Memory B cell (primary cell): ENCODE measurements at regions not wholly inside any gene's neighbourhood (a gene's known extent, or its start where the extent isn't known, plus 50 kb on each side); places are given as distances from the start of the nearest gene placed in this dataset.

ENCODE experiments used
- ATAC-seq: fragments of 150-1000 bp; cut with Tn5 transposase; 2 replicates; pipeline ENCODE4 v1.10.0; 2021; ENCODE audit warnings: low read depth, mild to moderate bottlenecking, moderate library complexity
- DNase-seq, 2 donors: peaks; one replicate each; pipeline ENCODE4 v3.0.0; 2022; ENCODE audit warnings: low spot score in 2 of 2
- H3K27ac Mint-ChIP-seq: one replicate; pipeline ENCODE4 v1.8.0; 2022; ENCODE audit warnings: mild to moderate bottlenecking, moderate library complexity, mixed read lengths
- H3K27me3 Mint-ChIP-seq: one replicate; pipeline ENCODE4 v1.8.0; 2022; ENCODE audit warnings: mixed read lengths
- H3K36me3 Mint-ChIP-seq: one replicate; pipeline ENCODE4 v1.8.0; 2022; ENCODE audit warnings: mild to moderate bottlenecking, mixed read lengths
- H3K4me1 Mint-ChIP-seq: one replicate; pipeline ENCODE4 v1.8.0; 2022; ENCODE audit warnings: mixed read lengths
- H3K4me3 Mint-ChIP-seq: one replicate; pipeline ENCODE4 v1.8.0; 2022; ENCODE audit warnings: mild to moderate bottlenecking, moderate library complexity, mixed read lengths
- H3K9me3 Mint-ChIP-seq: one replicate; pipeline ENCODE4 v1.8.0; 2022; ENCODE audit warnings: mixed read lengths

DNA sequence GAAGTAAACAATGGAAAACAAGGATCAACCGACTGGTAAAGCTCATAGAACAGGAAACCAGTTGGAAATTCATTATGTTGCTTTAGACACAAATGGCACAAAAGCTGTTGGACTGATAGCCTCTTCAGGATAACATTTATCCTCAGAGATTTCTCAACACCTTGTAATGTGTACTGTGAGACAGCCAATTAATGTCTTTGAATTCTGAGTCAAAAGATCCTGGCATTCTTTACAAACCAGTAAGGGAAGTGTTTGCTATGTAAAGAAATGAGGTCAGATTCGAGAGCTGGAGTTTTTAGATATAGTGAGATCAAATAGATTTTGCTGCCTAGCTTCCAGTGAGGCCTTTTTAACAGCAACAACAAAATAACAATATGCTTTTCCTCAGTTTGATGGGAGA is 439.2 kb downstream of the C6orf118 start:
- ATAC-seq: no peak
- Mint-ChIP-seq H3K4me1 (no peaks in the 10 kb centered on the region), H3K27ac (no peak overlapping the region), H3K36me3 (no peaks in the 10 kb centered on the region), H3K27me3 (no peaks in the 10 kb centered on the region), H3K9me3 (peaks cover 6% of the 10 kb centered on the region), H3K4me3 (no peak overlapping the region)
- DNase-seq: no peak

DNA sequence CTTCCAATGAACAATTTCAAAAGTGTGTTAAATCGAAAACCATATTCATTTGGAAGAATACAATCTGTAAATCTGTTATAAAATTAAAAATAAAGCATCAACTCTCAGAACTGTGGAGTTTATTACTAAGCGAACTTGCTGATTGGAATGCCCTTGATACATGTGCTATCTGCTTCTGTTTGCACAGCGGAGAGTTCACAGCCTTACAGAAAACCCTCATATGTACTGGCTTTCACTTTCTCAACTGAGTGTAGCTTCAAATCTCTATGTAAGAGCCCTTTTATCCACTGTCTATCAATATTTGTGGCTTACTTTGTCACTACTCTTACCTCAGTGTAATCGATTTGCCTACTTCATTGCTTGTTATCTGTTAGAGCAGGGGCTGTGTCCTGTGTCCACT is 447.4 kb downstream of the C6orf118 start:
- peaks cover 6% of the 10 kb centered on the region for H3K9me3 Mint-ChIP-seq
- ATAC-seq: no peak
- no peaks in the 10 kb centered on the region for H3K36me3 Mint-ChIP-seq
- H3K4me3 Mint-ChIP-seq: no peak overlapping the region
- H3K27ac Mint-ChIP-seq: no peak overlapping the region
- no peaks in the 10 kb centered on the region for H3K27me3 Mint-ChIP-seq
- DNase-seq: no peak
- H3K4me1 Mint-ChIP-seq: no peaks in the 10 kb centered on the region

DNA sequence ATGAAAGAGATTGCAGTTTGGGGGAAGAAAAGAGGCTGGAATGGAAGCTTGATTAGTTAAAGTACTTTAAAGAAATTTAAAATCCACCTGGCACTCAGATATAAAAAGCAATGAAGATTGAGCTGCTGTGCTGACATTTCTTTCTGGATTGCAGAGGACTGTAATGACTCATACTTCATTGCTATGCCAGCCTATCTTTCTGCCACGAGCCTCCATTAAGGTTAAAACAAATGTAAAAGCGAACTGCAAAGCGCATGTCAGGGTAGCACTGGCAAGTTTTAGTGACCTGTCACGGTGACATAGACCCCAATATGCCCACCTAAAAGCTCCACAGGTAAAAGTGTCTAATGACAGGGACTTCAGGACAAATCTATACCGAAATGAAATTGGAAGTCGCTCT is 449.6 kb downstream of the C6orf118 start:
- Mint-ChIP-seq H3K27ac (no peak overlapping the region), H3K36me3 (no peaks in the 10 kb centered on the region), H3K4me3 (no peak overlapping the region), H3K9me3 (peaks cover 2% of the 10 kb centered on the region), H3K27me3 (no peaks in the 10 kb centered on the region), H3K4me1 (no peaks in the 10 kb centered on the region)
- DNase-seq: no peak
- no peak for ATAC-seq

DNA sequence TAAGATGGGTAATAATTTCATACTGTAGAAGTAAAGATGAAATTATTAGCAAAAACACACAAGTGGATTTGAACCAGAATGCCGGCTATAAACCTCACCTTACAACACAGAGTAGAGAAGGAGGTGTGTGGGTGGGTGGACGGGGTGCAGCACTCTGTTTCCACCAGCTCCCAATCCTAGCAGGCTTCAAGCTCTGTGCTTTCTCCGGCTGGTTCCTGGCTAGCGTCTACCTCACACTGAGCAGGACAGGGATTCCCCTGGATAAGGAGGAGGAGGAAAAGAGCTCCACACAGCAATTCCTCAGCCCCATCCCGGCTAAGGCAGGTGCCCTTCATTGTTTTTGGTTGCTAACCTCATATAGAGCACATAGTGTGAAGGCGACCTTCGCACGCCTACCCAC is 453.3 kb downstream of the C6orf118 start:
- Mint-ChIP-seq H3K27me3 (no peaks in the 10 kb centered on the region), H3K4me1 (no peaks in the 10 kb centered on the region), H3K36me3 (no peaks in the 10 kb centered on the region), H3K9me3 (no peaks in the 10 kb centered on the region), H3K27ac (no peak overlapping the region), H3K4me3 (no peak overlapping the region)
- DNase-seq (no peak), ATAC-seq (no peak)

DNA sequence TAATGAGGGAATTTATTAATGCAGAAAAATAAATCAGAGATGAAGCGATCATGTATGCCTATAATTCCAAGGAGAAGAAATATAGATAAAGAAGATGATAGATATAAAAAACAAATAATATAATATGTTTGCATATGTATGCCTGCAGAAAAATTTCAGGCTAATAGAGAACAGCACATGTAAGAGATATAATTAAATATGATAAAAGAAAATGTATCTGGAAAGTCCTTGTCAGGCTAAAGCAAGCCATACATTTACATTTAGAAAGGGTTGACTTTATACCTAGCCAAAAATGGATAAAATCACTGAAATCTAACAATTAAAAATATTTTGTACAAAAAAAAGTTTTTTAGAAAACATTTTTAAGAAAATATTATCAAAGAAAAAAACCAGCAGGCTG is 454.1 kb downstream of the C6orf118 start:
- Mint-ChIP-seq H3K9me3 (no peaks in the 10 kb centered on the region), H3K27ac (no peak overlapping the region), H3K4me3 (no peak overlapping the region), H3K27me3 (no peaks in the 10 kb centered on the region), H3K4me1 (no peaks in the 10 kb centered on the region), H3K36me3 (no peaks in the 10 kb centered on the region)
- no peak for ATAC-seq
- no peak for DNase-seq

DNA sequence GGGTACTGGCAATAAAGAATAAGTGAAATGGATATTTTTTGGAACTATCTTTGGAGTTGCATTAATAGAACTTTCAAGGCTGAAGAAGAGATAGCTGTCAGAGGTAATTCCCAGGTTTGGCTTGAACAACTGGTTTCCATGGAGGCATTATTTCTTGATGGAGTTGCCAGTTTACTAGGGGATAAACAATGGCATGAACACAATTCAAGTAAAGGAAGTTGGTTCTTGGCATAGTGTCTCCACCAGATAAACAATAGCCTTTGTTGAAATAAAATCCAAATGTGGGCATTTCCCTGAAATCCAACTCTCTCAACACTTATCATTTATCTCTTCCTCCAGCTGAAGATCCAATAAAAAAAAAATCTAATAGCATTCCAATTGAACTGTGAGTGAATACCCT is 454.9 kb downstream of the C6orf118 start:
- DNase-seq (no peak), ATAC-seq (no peak)
- Mint-ChIP-seq H3K27ac (no peak overlapping the region), H3K4me3 (no peak overlapping the region), H3K4me1 (no peaks in the 10 kb centered on the region), H3K9me3 (no peaks in the 10 kb centered on the region), H3K36me3 (no peaks in the 10 kb centered on the region), H3K27me3 (no peaks in the 10 kb centered on the region)

DNA sequence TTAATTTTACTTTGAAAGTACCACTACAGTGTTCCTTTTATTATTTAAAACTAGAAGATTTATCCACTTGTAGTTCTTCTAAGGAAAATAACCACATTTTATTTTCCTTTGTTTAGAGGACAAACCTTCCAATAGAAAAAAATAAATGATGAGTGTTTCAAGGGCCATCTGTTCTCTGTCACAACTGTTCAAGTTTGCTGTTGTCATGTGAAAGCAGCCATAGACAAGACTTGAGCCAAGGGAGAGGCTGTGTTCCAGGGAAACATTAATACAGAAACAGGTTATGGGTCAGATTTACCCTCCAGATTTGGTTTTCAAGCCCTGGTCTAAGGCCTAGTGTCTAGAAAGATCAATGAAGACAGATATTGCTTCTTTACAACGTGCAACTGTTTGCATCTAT is 463.6 kb downstream of the C6orf118 start:
- ATAC-seq (no peak), DNase-seq (no peak)
- Mint-ChIP-seq H3K36me3 (no peaks in the 10 kb centered on the region), H3K9me3 (peaks cover 4% of the 10 kb centered on the region), H3K4me3 (no peak overlapping the region), H3K27me3 (no peaks in the 10 kb centered on the region), H3K27ac (no peak overlapping the region), H3K4me1 (no peaks in the 10 kb centered on the region)

DNA sequence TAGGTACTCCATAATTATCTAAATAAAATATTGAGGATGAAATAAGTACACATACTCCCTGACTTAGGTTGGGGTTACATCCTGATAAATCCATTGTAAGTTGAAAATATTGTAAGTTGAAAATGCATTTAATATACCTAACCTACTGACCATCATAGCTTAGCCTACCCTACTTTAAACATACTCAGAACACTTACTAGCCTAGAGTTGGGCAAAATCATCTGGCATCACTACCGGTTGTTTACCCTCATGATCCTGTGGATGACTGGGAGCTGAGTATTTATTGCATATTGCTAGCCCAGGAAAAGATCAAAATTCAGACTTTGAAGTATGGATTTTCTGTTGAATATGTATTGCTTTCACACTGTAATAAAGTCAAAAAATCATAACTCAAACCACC is 467.3 kb downstream of the C6orf118 start:
- Mint-ChIP-seq H3K36me3 (no peaks in the 10 kb centered on the region), H3K9me3 (peaks cover 5% of the 10 kb centered on the region)
- ATAC-seq: no peak

DNA sequence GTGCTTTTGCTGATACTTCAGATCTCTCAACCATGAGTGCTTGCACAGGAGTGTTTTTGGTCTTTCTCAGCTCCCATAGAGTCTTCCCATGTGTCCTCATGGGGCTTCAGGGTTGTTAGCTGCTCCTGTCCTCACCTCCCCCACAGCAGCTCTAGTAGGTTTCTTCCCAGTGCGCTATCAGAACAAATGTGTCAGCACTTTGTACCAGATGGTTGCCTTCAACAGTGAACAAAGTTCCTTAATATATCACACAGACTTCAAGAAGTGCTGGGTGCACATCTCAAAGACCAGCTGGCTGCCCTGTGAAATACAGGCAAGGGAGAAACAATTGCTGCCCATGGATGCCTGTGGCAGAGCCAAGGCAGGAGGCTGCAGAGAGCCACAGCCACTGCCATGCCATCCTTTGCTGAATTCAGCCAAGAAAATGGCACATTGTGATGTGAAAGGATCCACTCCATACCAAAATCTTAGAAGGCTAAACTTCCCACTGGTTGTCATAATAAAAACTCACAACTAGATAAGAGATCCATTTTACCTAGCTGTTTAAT is 471.3 kb downstream of the C6orf118 start:
- Mint-ChIP-seq H3K4me3 (no peak overlapping the region), H3K27ac (no peak overlapping the region), H3K36me3 (no peaks in the 10 kb centered on the region), H3K9me3 (peaks cover 5% of the 10 kb centered on the region), H3K27me3 (no peaks in the 10 kb centered on the region), H3K4me1 (no peaks in the 10 kb centered on the region)
- no peak for DNase-seq
- no peak for ATAC-seq

More for the DNA sequence above, 467.3 kb downstream of the C6orf118 start:
- Mint-ChIP-seq H3K27me3 (no peaks in the 10 kb centered on the region), H3K27ac (no peak overlapping the region), H3K4me1 (no peaks in the 10 kb centered on the region), H3K4me3 (no peak overlapping the region)
- no peak for DNase-seq

DNA sequence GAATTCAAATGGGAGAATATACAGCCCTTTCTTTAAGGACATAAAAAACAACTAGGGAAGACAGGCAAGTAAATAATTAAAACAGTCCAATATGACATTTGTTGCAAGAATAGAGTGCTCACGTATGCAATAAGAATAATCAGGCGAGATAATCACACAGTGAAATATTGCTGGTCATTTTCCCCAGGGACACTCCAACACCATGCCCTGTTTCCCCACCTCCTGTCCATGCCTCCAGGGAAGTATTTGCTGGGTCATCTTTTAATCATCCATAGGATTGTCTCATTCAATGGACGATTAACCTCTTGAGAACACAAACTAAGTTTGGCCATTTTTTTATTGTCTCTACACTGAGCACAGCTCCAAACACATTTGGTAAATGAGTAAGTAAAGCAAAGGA is 472.9 kb downstream of the C6orf118 start:
- H3K4me1 Mint-ChIP-seq: no peaks in the 10 kb centered on the region
- H3K27ac Mint-ChIP-seq: no peak overlapping the region
- no peaks in the 10 kb centered on the region for H3K27me3 Mint-ChIP-seq
- peaks cover 6% of the 10 kb centered on the region for H3K9me3 Mint-ChIP-seq
- no peak for ATAC-seq
- H3K36me3 Mint-ChIP-seq: no peaks in the 10 kb centered on the region
- no peak overlapping the region for H3K4me3 Mint-ChIP-seq
- no peak for DNase-seq

DNA sequence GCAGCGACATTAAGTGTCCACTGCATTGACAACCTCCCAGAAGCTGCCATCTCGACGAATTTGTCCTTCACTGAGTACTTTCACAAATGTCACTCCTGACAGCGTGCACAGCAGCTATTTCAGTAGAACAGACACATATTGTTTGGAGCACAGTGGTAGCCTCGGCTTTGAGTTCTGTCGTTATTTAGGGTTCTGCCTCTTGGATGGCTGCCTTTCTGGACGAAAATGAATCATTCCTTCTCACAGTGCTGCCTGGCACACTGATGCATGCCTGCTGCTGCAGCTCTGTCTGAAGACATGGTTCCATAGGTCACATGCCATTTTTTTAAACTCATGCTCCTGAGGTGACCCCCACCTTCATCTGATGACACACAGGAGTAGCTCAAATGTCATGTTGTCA is 477.0 kb downstream of the C6orf118 start:
- no peak overlapping the region for H3K4me3 Mint-ChIP-seq
- peaks cover 6% of the 10 kb centered on the region for H3K9me3 Mint-ChIP-seq
- H3K27ac Mint-ChIP-seq: no peak overlapping the region

DNA sequence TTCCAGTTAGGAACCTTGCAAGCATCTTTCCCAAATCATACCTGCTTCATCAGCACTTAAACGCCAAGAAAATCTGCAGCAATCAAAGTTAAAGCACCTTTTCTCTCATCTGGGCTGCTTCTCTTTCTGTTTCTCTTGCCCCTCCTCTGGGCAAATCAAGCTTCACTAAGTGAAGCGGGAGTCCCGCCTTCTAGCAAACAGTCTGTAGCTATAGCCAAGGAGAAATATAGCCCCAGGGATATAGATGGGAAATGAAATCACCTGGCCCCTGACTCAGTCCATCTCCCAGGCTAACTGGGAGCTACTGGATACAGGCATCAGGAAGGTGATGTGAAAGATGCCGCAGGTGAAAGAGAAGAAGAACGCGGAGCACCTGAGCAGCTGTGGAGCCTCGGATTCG is 481.9 kb downstream of the C6orf118 start:
- H3K4me3 Mint-ChIP-seq: no peak overlapping the region
- no peaks in the 10 kb centered on the region for H3K27me3 Mint-ChIP-seq
- no peak overlapping the region for H3K27ac Mint-ChIP-seq
- H3K4me1 Mint-ChIP-seq: no peaks in the 10 kb centered on the region
- peaks cover 4% of the 10 kb centered on the region for H3K9me3 Mint-ChIP-seq
- ATAC-seq (no peak), DNase-seq (no peak)
- H3K36me3 Mint-ChIP-seq: no peaks in the 10 kb centered on the region

More for the DNA sequence above, 477.0 kb downstream of the C6orf118 start:
- no peaks in the 10 kb centered on the region for H3K27me3 Mint-ChIP-seq
- DNase-seq (no peak), ATAC-seq (no peak)
- no peaks in the 10 kb centered on the region for H3K4me1 Mint-ChIP-seq
- no peaks in the 10 kb centered on the region for H3K36me3 Mint-ChIP-seq

DNA sequence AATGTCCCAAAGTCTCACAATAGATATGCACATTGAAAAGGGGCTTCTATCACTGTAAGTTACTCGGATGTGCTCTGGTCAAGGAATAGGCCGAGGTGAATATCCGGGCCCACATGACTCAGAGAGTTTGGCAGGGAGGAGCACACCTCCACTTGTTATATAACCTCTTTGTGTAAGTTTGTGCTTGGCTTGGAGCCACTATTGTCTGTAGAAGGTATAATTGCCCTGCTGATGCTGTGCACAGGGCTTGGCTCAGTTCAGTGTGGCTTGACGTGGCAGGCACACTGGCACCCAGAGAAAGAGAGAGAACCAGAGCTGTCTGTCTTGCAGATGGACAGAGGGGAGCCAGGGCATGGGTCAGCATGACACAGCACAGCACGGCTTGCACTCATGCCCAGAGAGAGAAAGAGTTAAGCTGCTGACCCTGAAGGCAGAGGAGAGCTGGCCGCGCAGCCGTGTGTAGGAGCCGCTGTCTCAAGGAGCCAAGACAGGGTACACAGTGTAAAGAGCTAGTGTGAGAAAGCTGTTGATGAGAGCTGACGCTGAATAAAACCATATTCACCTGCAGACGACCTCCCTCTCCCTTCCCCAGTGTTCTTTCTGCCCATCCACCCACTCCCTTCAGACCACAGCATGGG is 482.5 kb downstream of the C6orf118 start:
- peaks cover 5% of the 10 kb centered on the region for H3K9me3 Mint-ChIP-seq
- no peaks in the 10 kb centered on the region for H3K4me1 Mint-ChIP-seq
- no peaks in the 10 kb centered on the region for H3K36me3 Mint-ChIP-seq
- no peak for DNase-seq
- ATAC-seq: no peak
- no peak overlapping the region for H3K4me3 Mint-ChIP-seq
- H3K27me3 Mint-ChIP-seq: no peaks in the 10 kb centered on the region
- H3K27ac Mint-ChIP-seq: no peak overlapping the region

DNA sequence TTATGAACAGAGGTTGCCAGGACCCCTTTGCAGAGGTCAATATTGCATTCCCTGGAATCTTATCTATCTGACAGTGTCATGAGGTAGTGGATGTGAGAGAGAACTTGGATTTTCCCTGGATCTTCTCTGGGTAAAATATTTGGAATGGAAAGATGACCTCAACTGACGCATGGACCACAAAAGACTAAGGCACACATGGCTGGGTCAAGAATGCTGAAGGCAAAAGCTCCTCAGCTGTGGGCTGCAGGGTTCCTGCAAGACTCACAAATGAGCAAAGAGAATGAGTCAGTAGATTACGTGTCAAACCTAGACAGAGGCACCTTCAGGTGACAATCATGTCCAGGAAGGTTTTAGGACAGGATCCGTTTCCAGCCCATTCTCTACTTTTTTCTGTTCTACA is 484.0 kb downstream of the C6orf118 start:
- Mint-ChIP-seq H3K27me3 (no peaks in the 10 kb centered on the region), H3K4me1 (no peaks in the 10 kb centered on the region), H3K27ac (no peak overlapping the region), H3K9me3 (peaks cover 7% of the 10 kb centered on the region), H3K4me3 (no peak overlapping the region), H3K36me3 (no peaks in the 10 kb centered on the region)
- no peak for DNase-seq
- ATAC-seq: no peak

DNA sequence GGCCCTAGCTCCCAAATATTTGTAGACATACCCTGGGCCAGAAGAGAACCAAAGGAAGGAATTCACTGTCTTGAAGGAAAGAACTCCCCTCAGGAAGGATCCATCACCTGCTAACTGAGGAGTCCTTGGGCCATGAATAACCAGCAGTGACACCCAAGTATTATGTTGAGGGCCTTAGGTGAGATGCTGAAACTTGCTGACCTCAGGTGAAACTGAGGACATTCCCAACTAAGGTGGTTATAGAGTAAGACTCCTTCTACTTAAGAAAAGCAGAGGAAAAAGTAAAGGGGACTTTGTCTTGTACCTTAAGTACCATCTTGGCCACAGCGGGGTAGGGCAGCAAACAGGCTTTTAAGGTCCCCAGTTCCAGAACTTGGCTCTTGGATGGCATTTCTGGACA is 491.7 kb downstream of the C6orf118 start:
- no peaks in the 10 kb centered on the region for H3K4me1 Mint-ChIP-seq
- no peaks in the 10 kb centered on the region for H3K36me3 Mint-ChIP-seq
- no peak for DNase-seq
- no peak overlapping the region for H3K4me3 Mint-ChIP-seq
- H3K27me3 Mint-ChIP-seq: no peaks in the 10 kb centered on the region
- H3K27ac Mint-ChIP-seq: no peak overlapping the region
- peaks cover 9% of the 10 kb centered on the region for H3K9me3 Mint-ChIP-seq
- no peak for ATAC-seq
